HepG2 (cell line): ENCODE measurements at regions not wholly inside any gene's neighbourhood (a gene's known extent, or its start where the extent isn't known, plus 50 kb on each side); places are given as distances from the start of the nearest gene placed in this dataset.

Source experiments
- ATAC-seq: fragments of 200-7000 bp; cut with Tn5 transposase; 3 replicates; pipeline ENCODE4 v1.9.1; 2020; ENCODE audit warnings: mild to moderate bottlenecking, moderate library complexity
- BruUV-seq: library from RNA; stranded (reverse); fragments of 400-500 nt; replicated peaks from 2 replicates; lab custom pipeline; 2021; lab: Mats Ljungman, UMichigan
- CTCF ChIA-PET: fragments of 300-600 bp; formaldehyde crosslinking; extraction: SDS; loops from one replicate; lab custom pipeline; 2021; ENCODE audit warnings: low total read pairs, inconsistent platforms, low intra/inter-chr PET ratio; lab: Yijun Ruan, JAX
- POLR2A ChIA-PET: fragments of 350-600 bp; sonication (Branson Sonifier 250); formaldehyde crosslinking; loops from one replicate; lab custom pipeline; 2020; ENCODE audit warnings: antibody characterized with exemption, inconsistent platforms; lab: Yijun Ruan, JAX
- DNase-seq: peaks from one replicate; pipeline ENCODE4 v3.0.0-alpha.2; 2015; ENCODE audit warnings: low spot score
- FAIRE-seq: peaks from 3 replicates; lab custom pipeline; 2011; peaks lifted over from hg19 to GRCh38; lab: Jason Lieb, UNC
- H2AFZ ChIP-seq: one replicate; pipeline ENCODE4 v1.6.1; 2011; ENCODE audit warnings: low read length, inconsistent platforms
- H3K27ac ChIP-seq: fragments of 300-600 bp; 3 replicates; pipeline ENCODE4 v1.8.0; 2011; ENCODE audit warnings: mixed run types, mild to moderate bottlenecking, mixed read lengths, low read length, inconsistent platforms; ENCODE audit not compliant: insufficient read depth; ENCODE audit errors: extremely low read length
- H3K27me3 ChIP-seq, 2 experiments: fragments of 200-600 bp in 1 of 2; 2 replicates in 1 of 2; 3 replicates in 1 of 2; pipeline versions ENCODE4 v1.6.0 to v1.8.0; 2011; ENCODE audit warnings: low read length in 2 of 2, mild to moderate bottlenecking in 2 of 2, moderate library complexity in 2 of 2, inconsistent platforms in 1 of 2; ENCODE audit not compliant: insufficient read depth in 2 of 2, control insufficient read depth in 1 of 2
- H3K36me3 ChIP-seq, 2 experiments: fragments of 200-600 bp in 1 of 2; replicated peaks in 1 of 2; 2 replicates in 1 of 2; 3 replicates in 1 of 2; pipeline versions ENCODE4 v1.5.1 to v1.8.0; 2011; ENCODE audit warnings: low read length in 2 of 2, inconsistent platforms in 1 of 2; ENCODE audit not compliant: insufficient read depth in 2 of 2, control insufficient read depth in 1 of 2
- H3K4me1 ChIP-seq: 2 replicates; pipeline ENCODE4 v1.5.1; 2012; ENCODE audit warnings: low read length, inconsistent platforms; ENCODE audit not compliant: insufficient read depth
- H3K4me2 ChIP-seq: 2 replicates; pipeline ENCODE4 v1.6.0; 2011; ENCODE audit warnings: low read depth, low read length, inconsistent platforms
- H3K4me3 ChIP-seq, 3 experiments: fragments of 200-600 bp in 1 of 3; sonication (generic), shearing (Covaris generic) in 1 of 3; replicated peaks in 1 of 3; 2 replicates each; pipeline ENCODE4 v1.5.1; 2011 to 2016; ENCODE audit warnings: low read length in 3 of 3, inconsistent platforms in 2 of 3, low read depth in 2 of 3, mild to moderate bottlenecking in 2 of 3, control low read depth in 1 of 3, mixed read lengths in 1 of 3; ENCODE audit not compliant: insufficient read depth in 1 of 3
- H3K79me2 ChIP-seq: one replicate; pipeline ENCODE4 v1.6.1; 2011; ENCODE audit warnings: low read length, inconsistent platforms; ENCODE audit not compliant: insufficient read depth
- H3K9ac ChIP-seq: 2 replicates; pipeline ENCODE4 v1.6.0; 2011; ENCODE audit warnings: mild to moderate bottlenecking, low read depth, low read length, inconsistent platforms; ENCODE audit not compliant: insufficient read depth
- H3K9me3 ChIP-seq: 2 replicates; pipeline ENCODE4 v1.5.1; 2012; ENCODE audit warnings: mild to moderate bottlenecking, low read length
- H4K20me1 ChIP-seq: 2 replicates; pipeline ENCODE4 v1.6.0; 2011; ENCODE audit warnings: inconsistent platforms, mild to moderate bottlenecking, low read length, moderate library complexity; ENCODE audit not compliant: insufficient read depth
- CREM ChIP-seq, 2 experiments: sonication (generic) in 1 of 2; formaldehyde crosslinking in 1 of 2; IDR thresholded peaks; 2 replicates each; pipeline versions ENCODE4 v1.4.0 to v1.6.1; 2016 to 2020; ENCODE audit warnings: antibody characterized with exemption in 1 of 2, mild to moderate bottlenecking in 1 of 2, missing genetic modification reagents in 1 of 2
- FOXK1 ChIP-seq: sonication (generic); formaldehyde crosslinking; IDR thresholded peaks from 2 replicates; pipeline ENCODE4 v1.4.0; 2020; ENCODE audit warnings: low read depth, missing genetic modification reagents, borderline replicate concordance
- HDAC2 ChIP-seq: sonication (generic); formaldehyde crosslinking; IDR thresholded peaks from 2 replicates; pipeline ENCODE4 v1.4.0; 2020; ENCODE audit warnings: missing genetic modification reagents
- HMGA1 ChIP-seq: sonication (generic); formaldehyde crosslinking; conservative IDR thresholded peaks from 2 replicates; pipeline ENCODE4 v1.4.0; 2020; ENCODE audit warnings: missing genetic modification reagents
- HOXA9 ChIP-seq: sonication (generic); formaldehyde crosslinking; IDR thresholded peaks from 2 replicates; pipeline ENCODE4 v1.8.1; 2022; ENCODE audit warnings: missing genetic modification reagents, mild to moderate bottlenecking, moderate library complexity, borderline replicate concordance
- MLX ChIP-seq: IDR thresholded peaks from 2 replicates; pipeline ENCODE4 v1.6.1; 2016
- NFAT5 ChIP-seq: sonication (generic); formaldehyde crosslinking; IDR thresholded peaks from 2 replicates; pipeline ENCODE4 v1.4.0; 2020; ENCODE audit warnings: missing genetic modification reagents
- PCBP2 ChIP-seq: fragments of 200-400 bp; formaldehyde crosslinking; optimal IDR thresholded peaks from 2 replicates; pipeline ENCODE3; 2018; ENCODE audit warnings: low read length, low read depth; ENCODE audit not compliant: poor library complexity, severe bottlenecking
- RBM22 ChIP-seq: fragments of 200-400 bp; formaldehyde crosslinking; optimal IDR thresholded peaks from 2 replicates; pipeline ENCODE3; 2017; ENCODE audit warnings: mild to moderate bottlenecking, low read length, moderate library complexity
- RORA ChIP-seq: sonication (generic); formaldehyde crosslinking; IDR thresholded peaks from 2 replicates; pipeline ENCODE4 v1.5.0; 2020; ENCODE audit warnings: mild to moderate bottlenecking, missing genetic modification reagents, moderate library complexity
- ZBTB3 ChIP-seq: sonication (generic); formaldehyde crosslinking; IDR thresholded peaks from 2 replicates; pipeline ENCODE4 v1.4.0; 2020; ENCODE audit warnings: low read depth, mild to moderate bottlenecking, moderate library complexity, missing genetic modification reagents, borderline replicate concordance
- ZFP1 ChIP-seq: IDR thresholded peaks from 2 replicates; pipeline ENCODE4 v1.6.1; 2016
- ZKSCAN5 ChIP-seq: sonication (generic); formaldehyde crosslinking; IDR thresholded peaks from 2 replicates; pipeline ENCODE4 v1.5.1; 2020; ENCODE audit warnings: mild to moderate bottlenecking, missing genetic modification reagents
- WGBS: methylation state at CpG from one replicate; pipeline ENCODE4 v1.1.6; 2017; ENCODE audit warnings: low lambda C conversion rate; 5-methylcytosine and 5-hydroxymethylcytosine counted together
- in situ Hi-C: cut with HindIII; loops from 2 replicates; pipeline ENCODE4 v1.10.0; 2017; ENCODE audit warnings: low pct_unique_long_range_greater_than_20kb; ENCODE audit not compliant: extremely low pct_ligation_motif_present
- intact Hi-C: fragments of 100-400 bp; cut with micrococcal nuclease; formaldehyde crosslinking; loops from one replicate; pipeline ENCODE4 v1.10.0; 2022; ENCODE audit not compliant: unreplicated experiment

DNA sequence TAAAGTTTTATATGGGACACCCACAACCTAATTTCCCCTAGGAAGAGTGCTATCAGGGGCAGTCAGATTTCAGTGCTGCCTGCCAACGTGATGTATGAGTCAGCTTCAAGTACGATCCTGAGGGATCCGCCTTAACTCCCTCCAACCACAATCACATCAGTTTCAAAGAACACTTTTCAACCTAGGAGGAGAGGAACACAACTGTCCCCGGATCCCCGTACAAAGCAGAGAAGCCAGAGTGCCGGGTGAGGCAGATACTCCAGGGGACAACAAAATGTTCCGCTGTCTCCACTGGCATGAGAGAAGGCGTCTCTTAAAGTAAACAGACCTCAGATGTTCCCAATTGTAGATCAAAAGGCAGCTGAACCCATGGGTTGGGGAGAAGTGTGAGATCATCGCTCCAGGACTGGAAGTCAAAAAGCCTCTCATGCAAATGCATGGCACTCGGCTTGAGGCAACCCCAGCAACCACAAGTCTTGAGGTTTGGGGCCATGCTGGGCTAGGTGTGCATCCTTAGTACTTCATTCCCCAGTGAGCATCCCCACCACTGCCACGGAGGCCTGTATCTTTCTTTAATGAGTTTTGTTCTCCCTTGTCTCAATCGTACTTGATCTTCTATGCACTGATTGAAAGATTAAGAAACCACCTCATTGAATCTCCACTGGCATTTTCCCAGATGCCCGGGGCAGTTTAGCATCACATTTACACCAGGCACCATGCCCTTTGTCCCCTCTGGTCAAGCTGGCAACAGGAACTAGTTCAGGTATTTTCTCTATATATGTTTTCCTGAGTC lies 91.0 kb upstream of the CCBE1 start:
- WGBS: 10% methylated on average over 11 of the region's 13 CpGs
- H3K9me3 ChIP-seq: no peaks in the 10 kb centered on the region
- in situ Hi-C loops: no loop called here
- no peak overlapping the region for H2AFZ ChIP-seq
- no peak for TF ChIP-seq PCBP2
- no peak for DNase-seq
- H3K4me2 ChIP-seq: no peak overlapping the region
- POLR2A ChIA-PET: no interaction called here
- CTCF ChIA-PET: no interaction called here
- FAIRE-seq: no peak
- H3K36me3 ChIP-seq: no peaks in the 10 kb centered on the region
- H3K27me3 ChIP-seq: no peaks in the 10 kb centered on the region; a peak in 2 of 5 replicates
- H3K79me2 ChIP-seq: no peaks in the 10 kb centered on the region
- H4K20me1 ChIP-seq: no peaks in the 10 kb centered on the region
- H3K27ac ChIP-seq: no peak overlapping the region
- no peaks in the 10 kb centered on the region for H3K4me1 ChIP-seq
- BruUV-seq: no TSS peak
- no peak overlapping the region for H3K4me3 ChIP-seq
- intact Hi-C loops: no loop called here
- ATAC-seq: no peak
- no peak overlapping the region for H3K9ac ChIP-seq

- H3K9ac ChIP-seq: no peak overlapping the region
- ATAC-seq: no peak
- no peaks in the 10 kb centered on the region; a peak in 2 of 5 replicates for H3K27me3 ChIP-seq
- H4K20me1 ChIP-seq: no peaks in the 10 kb centered on the region
- no peak overlapping the region for H2AFZ ChIP-seq
- no peak overlapping the region for H3K27ac ChIP-seq
- no peaks in the 10 kb centered on the region for H3K36me3 ChIP-seq
- no peaks in the 10 kb centered on the region for H3K79me2 ChIP-seq
- H3K4me1 ChIP-seq: no peaks in the 10 kb centered on the region
- ChIA-PET CTCF (no interaction called here), POLR2A (no interaction called here)
- 3% methylated on average over 3 of the region's 3 CpGs for whole genome bisulfite sequencing
- H3K9me3 ChIP-seq: no peaks in the 10 kb centered on the region
- H3K4me2 ChIP-seq: no peak overlapping the region
- no TSS peak for BruUV-seq
- in situ Hi-C loops: no loop called here
- no peak overlapping the region for H3K4me3 ChIP-seq
- no peak for FAIRE-seq
- no peak for DNase-seq
- intact Hi-C loops: no loop called here
- no peak for TF ChIP-seq RORA (CRISPR knock-in tag)
- no peak for TF ChIP-seq ZBTB3 (CRISPR knock-in tag)
- TF ChIP-seq HOXA9 (CRISPR knock-in tag): no peak
- TF ChIP-seq NFAT5: no peak
- TF ChIP-seq HDAC2: no peak
- TF ChIP-seq ZFP1 (CRISPR knock-in tag): no peak
- no peak for TF ChIP-seq FOXK1 (CRISPR knock-in tag)
- TF ChIP-seq ZKSCAN5 (CRISPR knock-in tag): no peak
- no peak for TF ChIP-seq RBM22
- TF ChIP-seq HMGA1 (CRISPR knock-in tag): no peak
- no peak for TF ChIP-seq MLX (CRISPR knock-in tag)
- TF ChIP-seq CREM (IDR thresholded peaks at IDR 0.05): no peak
- TF ChIP-seq CREM (CRISPR knock-in tag; IDR thresholded peaks at IDR 0.05): no peak
These were observed 87.5 kb upstream of the CCBE1 start for GRCh38 chr18:59784694-59785093.
